Esophagus squamous epithelium (tissue), 5 donors: ENCODE measurements at regions not wholly inside any gene's neighbourhood (a gene's known extent, or its start where the extent isn't known, plus 50 kb on each side); places are given as distances from the start of the nearest gene placed in this dataset.

Experiments
- DNase-seq: peaks from one replicate; lab custom pipeline; 2025; lab: John Stamatoyannopoulos, UW
- H3K27ac ChIP-seq, 4 donors: fragments of 200-600 bp; sonication (generic); one replicate each; pipeline ENCODE4 v1.5.1; 2016 to 2019; ENCODE audit warnings: mild to moderate bottlenecking in 1 of 4
- H3K27me3 ChIP-seq, 4 donors: fragments of 200-600 bp; sonication (generic); 1 replicate in 3 of 4; 2 replicates in 1 of 4; pipeline versions ENCODE4 v1.5.1 to v1.6.0; 2017 to 2021; ENCODE audit warnings: antibody characterized with exemption in 1 of 4
- H3K36me3 ChIP-seq, 3 donors: fragments of 200-600 bp; sonication (generic); one replicate each; pipeline ENCODE4 v1.5.1; 2016 to 2019
- H3K4me1 ChIP-seq, 3 donors: fragments of 200-600 bp; sonication (generic); one replicate each; pipeline ENCODE4 v1.5.1; 2017 to 2019
- H3K4me3 ChIP-seq, 4 donors: fragments of 200-600 bp; sonication (generic); 1 replicate in 3 of 4; 2 replicates in 1 of 4; pipeline ENCODE4 v1.5.1; 2016 to 2019; ENCODE audit warnings: mild to moderate bottlenecking in 2 of 4, moderate library complexity in 1 of 4
- H3K9me3 ChIP-seq, 3 donors: fragments of 200-600 bp; sonication (generic); one replicate each; pipeline ENCODE4 v1.5.1; 2016 to 2019
- POLR2A ChIP-seq, 4 donors: fragments of 450-650 bp; IDR thresholded peaks; one replicate each; pipeline ENCODE4 v1.6.1; 2017; ENCODE audit warnings: antibody characterized with exemption in 4 of 4, mild to moderate bottlenecking in 4 of 4, moderate library complexity in 3 of 4
- WGBS, 2 donors: methylation state at CpG; one replicate each; pipeline ENCODE4 v1.1.5; 2018; 5-methylcytosine and 5-hydroxymethylcytosine counted together
- intact Hi-C: fragments of 100-400 bp; cut with DNase I; formaldehyde crosslinking; loops from one replicate; pipeline ENCODE4 v1.15.0; 2022
- TF ChIP-seq, protein P1 (sequence below), 6 experiments: fragments of 450-650 bp in 4 of 6; fragments of 200-600 bp in 2 of 6; sonication (generic) in 2 of 6; IDR thresholded peaks; one replicate each; pipeline ENCODE4 v1.5.1; 2016 to 2019; ENCODE audit warnings: antibody characterized with exemption in 6 of 6, mild to moderate bottlenecking in 4 of 6, moderate library complexity in 4 of 6
- donor health status: DM: yes; HTN: yes; CAD: no.

GRCh38 chr3:144181062-144181461, 209.4 kb downstream of the DIPK2A start:
- Histone ChIP-seq H3K27me3 (no peaks in the 10 kb centered on the region), H3K4me3 (no peak overlapping the region), H3K36me3 (no peaks in the 10 kb centered on the region), H3K4me1 (no peaks in the 10 kb centered on the region), H3K9me3 (peaks cover 0 to 12% (median 8%) of the 10 kb centered on the region in 3 donors), H3K27ac (no peak overlapping the region)
- WGBS, 2 donors: 35 to 54% methylated on average over 2 of the region's 2 CpGs
- DNase-seq: no peak
- TF ChIP-seq, protein P1, sequence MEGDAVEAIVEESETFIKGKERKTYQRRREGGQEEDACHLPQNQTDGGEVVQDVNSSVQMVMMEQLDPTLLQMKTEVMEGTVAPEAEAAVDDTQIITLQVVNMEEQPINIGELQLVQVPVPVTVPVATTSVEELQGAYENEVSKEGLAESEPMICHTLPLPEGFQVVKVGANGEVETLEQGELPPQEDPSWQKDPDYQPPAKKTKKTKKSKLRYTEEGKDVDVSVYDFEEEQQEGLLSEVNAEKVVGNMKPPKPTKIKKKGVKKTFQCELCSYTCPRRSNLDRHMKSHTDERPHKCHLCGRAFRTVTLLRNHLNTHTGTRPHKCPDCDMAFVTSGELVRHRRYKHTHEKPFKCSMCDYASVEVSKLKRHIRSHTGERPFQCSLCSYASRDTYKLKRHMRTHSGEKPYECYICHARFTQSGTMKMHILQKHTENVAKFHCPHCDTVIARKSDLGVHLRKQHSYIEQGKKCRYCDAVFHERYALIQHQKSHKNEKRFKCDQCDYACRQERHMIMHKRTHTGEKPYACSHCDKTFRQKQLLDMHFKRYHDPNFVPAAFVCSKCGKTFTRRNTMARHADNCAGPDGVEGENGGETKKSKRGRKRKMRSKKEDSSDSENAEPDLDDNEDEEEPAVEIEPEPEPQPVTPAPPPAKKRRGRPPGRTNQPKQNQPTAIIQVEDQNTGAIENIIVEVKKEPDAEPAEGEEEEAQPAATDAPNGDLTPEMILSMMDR (IDR thresholded peaks at IDR 0.05): no peak
- no peak for TF ChIP-seq POLR2A (IDR thresholded peaks at IDR 0.05)
- intact Hi-C loops: no loop called here

GRCh38 chr3:144182501-144182900, 210.9 kb downstream of the DIPK2A start:
- TF ChIP-seq POLR2A (IDR thresholded peaks at IDR 0.05): no peak
- TF ChIP-seq, protein P1 (IDR thresholded peaks at IDR 0.05): no peak
- H3K36me3 ChIP-seq: no peaks in the 10 kb centered on the region
- no peak for DNase-seq
- no peaks in the 10 kb centered on the region for H3K27me3 ChIP-seq
- H3K4me3 ChIP-seq: no peak overlapping the region
- H3K27ac ChIP-seq: no peak overlapping the region
- intact Hi-C loops: no loop called here
- WGBS, 2 donors: 83 to 88% methylated on average over 1 of the region's 1 CpG
- H3K9me3 ChIP-seq: peaks cover 0 to 12% (median 8%) of the 10 kb centered on the region in 3 donors
- no peaks in the 10 kb centered on the region for H3K4me1 ChIP-seq

- H3K27ac ChIP-seq: no peak overlapping the region
- peaks cover 0 to 3% (median 0%) of the 10 kb centered on the region in 3 donors for H3K4me1 ChIP-seq
- no peak overlapping the region for H3K4me3 ChIP-seq
- TF ChIP-seq POLR2A (IDR thresholded peaks at IDR 0.05): no peak
- TF ChIP-seq, protein P1 (IDR thresholded peaks at IDR 0.05): no peak
- H3K9me3 ChIP-seq: peaks cover 0 to 12% (median 8%) of the 10 kb centered on the region in 3 donors
- 89 to 90% methylated on average over 3 of the region's 3 CpGs for WGBS, 2 donors
- no peaks in the 10 kb centered on the region for H3K27me3 ChIP-seq
- intact Hi-C loops: no loop called here
- no peak for DNase-seq
- no peaks in the 10 kb centered on the region for H3K36me3 ChIP-seq
Measured at GRCh38 chr3:144185276-144185675, 213.7 kb downstream of the DIPK2A start.

DNA sequence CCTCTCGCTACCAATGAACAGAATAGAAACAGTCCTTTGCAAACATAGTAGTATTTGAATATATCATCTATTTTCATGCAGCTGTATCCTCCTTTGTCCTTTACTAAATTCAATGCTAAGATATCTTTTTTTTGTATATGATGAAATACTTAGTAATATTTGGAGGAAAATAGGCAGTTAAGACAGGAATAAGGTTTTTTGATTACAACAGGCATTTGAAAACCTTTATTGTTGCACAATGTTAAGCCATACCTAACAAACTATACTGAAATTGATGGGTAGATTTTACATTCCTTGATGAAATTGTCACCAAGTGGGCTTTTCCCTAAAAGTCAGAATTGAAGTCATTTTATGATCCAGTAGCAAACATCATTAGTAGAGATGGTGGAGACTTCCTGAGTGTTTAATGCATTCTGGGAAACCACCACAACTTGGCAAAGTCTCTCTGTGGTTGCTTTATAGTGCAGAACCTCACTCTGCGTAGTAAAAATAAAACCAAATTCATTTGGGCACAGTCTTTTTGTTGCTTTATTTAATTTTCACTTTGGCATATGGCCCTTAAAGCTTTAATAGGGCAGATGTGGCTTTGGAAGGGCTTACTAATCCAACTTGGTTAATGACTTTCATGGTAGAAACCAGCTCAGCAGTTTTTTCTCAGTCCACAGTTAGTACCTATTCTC, 216.0 kb downstream of the DIPK2A start:
- DNase-seq: no peak
- H3K4me1 ChIP-seq: peaks cover 0 to 3% (median 0%) of the 10 kb centered on the region in 3 donors
- no peak overlapping the region for H3K27ac ChIP-seq
- WGBS, 2 donors: 60 to 68% methylated on average over 2 of the region's 2 CpGs
- no peak overlapping the region for H3K4me3 ChIP-seq
- H3K9me3 ChIP-seq: peaks cover 0 to 12% (median 11%) of the 10 kb centered on the region in 3 donors
- intact Hi-C loops: no loop called here
- TF ChIP-seq POLR2A (IDR thresholded peaks at IDR 0.05): no peak
- TF ChIP-seq, protein P1 (IDR thresholded peaks at IDR 0.05): no peak
- H3K36me3 ChIP-seq: no peaks in the 10 kb centered on the region
- no peaks in the 10 kb centered on the region for H3K27me3 ChIP-seq

GRCh38 chr3:144189044-144189443, 217.4 kb downstream of the DIPK2A start:
- Histone ChIP-seq H3K9me3 (peaks cover 0 to 17% (median 11%) of the 10 kb centered on the region in 3 donors), H3K4me3 (no peak overlapping the region), H3K4me1 (peaks cover 0 to 3% (median 0%) of the 10 kb centered on the region in 3 donors), H3K36me3 (no peaks in the 10 kb centered on the region), H3K27ac (no peak overlapping the region), H3K27me3 (no peaks in the 10 kb centered on the region)
- TF ChIP-seq, protein P1 (IDR thresholded peaks at IDR 0.05): no peak
- TF ChIP-seq POLR2A (IDR thresholded peaks at IDR 0.05): no peak
- WGBS, 2 donors: 93 to 95% methylated on average over 2 of the region's 2 CpGs
- DNase-seq: no peak
- intact Hi-C loops: no loop called here
